ENCODE measurements at regions not wholly inside any gene's neighbourhood (a gene's known extent, or its start where the extent isn't known, plus 50 kb on each side); places are given as distances from the start of the nearest gene placed in this dataset.
"Not testable (repeated sequence)": the region's sequence is repeated elsewhere in the genome, so short reads cannot be mapped to it uniquely, and the experiment has no call there.

- not testable (repeated sequence) for TF ChIP-seq POLR2A, CTCF, EP300 (IDR thresholded peaks at IDR 0.05)
Measured at GRCh38 chr3:116519823-116520222, 74.5 kb upstream of the LSAMP start.
